ENCODE measurements at regions not wholly inside any gene's neighbourhood (a gene's known extent, or its start where the extent isn't known, plus 50 kb on each side); places are given as distances from the start of the nearest gene placed in this dataset.
A peak's percentile ranks its signal among the peaks of the same experiment; 100 is the strongest.
"Not testable (repeated sequence)": the region's sequence is repeated elsewhere in the genome, so short reads cannot be mapped to it uniquely, and the experiment has no call there.

DNA sequence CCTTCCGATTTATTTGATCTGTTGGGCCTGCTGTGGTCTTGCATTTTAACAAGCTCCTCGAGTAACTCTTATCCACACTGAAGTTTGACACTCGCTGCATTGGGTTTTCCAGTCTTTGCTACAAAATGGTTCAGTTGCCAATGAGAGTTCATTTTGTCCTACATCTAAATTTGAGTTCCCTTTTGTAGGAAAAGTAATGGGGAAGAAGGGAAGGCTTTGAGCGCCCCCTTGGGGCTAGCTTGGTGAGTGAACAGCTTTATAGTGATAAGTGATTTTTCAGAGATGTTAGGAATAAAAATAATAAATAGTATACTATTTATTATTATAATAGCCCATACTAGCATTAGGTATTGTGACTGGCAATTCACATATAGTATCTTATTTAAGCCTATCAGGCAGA, 89.9 kb upstream of the GNAQ start:
- DNase-seq: peak; percentile 2 to 38 (median 12)

- DNase-seq: no peak
Measured at GRCh38 chr9:78118742-78119473, 87.3 kb upstream of the GNAQ start.

DNA sequence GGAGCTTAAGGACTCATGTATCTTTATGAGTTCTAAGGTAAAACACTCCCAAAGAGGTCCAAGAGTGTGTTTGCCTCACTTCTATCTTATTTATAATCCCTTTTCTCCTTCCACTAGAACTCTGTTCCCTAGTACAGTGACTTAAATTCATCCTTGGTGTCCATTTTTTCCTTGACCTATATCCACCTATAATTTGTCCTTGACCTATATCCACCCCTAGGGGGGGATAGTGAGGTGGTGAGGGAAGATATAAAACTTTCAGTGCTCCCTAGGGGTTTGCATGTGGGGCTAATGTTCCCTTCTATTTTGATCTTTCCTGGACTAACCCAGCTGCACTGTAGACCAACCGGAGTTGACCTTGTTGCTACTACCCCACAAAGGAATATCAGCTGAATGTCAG, 83.5 kb upstream of the GNAQ start:
- DNase-seq: no peak

DNA sequence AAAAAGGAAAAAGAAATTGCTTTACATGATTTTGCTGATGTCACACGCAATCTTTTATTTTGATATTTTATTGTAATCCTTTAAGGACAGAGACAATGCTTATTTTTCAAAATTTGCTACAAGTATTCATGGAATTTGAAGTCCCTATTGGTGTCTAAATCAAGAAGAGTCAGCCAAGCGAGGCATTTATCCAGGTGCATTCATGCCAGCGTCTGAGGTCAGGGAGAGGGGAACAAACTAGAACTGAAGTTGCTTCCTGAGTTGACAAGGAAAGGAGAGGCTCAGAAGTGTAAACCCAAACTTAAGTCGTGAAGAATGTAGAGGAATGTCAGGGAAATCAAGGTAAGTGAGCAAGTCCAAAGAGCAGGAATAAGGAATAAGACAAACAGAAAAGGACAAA, 83.0 kb upstream of the GNAQ start:
- no peak for DNase-seq

DNA sequence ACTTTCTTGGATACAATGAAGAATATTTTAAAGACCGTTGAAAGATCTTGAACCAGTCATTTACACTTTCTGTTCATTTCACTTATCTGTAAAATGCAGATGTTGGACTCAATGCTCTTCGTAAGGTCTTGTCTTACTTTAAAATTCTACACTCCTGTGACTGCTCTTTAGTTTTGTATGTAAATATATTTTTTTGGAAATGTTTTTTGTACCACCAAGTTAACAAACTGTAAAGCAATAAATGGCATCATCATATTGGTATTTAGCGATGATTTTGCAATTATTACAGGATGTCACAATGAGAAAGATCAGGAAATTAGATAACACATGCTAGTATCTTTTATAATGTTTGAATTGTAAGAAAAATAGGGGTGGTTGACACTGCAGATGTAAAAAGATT, 80.8 kb upstream of the GNAQ start:
- DNase-seq: no peak

DNA sequence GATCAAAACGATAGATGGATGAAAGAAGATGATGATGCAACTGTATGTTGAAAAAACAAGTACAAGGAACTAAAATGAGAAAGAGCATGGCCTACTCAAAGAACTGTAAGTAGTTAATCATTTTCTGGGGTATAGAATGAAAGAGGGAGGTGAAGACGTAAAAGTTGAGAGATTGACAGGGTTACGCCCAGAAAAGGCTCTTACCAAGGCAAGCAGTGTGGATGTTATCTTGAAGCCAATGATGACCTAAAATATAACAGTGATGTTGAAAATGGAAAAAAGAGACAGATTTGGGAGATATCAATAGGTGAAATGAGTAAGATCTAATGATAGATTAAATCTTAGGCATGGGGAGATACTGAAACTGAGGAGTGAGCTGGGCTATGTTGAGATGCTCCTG, 80.4 kb upstream of the GNAQ start:
- no peak for DNase-seq

DNA sequence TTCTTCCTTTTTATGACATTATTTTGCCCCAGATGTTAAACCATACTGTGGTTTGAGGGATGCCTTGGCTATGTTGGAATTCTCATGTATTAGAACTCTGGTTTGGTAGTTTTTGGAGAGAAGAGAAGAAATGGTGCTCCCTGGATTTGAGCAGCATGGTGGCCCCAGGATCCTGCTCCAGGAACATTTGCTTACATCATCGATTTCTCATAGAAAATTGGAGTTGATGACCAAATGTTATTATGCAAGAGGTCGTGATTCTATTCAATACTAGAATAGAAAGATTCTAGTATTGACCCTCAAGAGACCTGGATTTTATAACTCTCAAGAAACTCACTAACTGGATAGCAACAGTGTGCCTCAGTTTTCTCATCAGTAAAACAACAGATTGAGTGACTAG, 77.5 kb upstream of the GNAQ start:
- no peak for DNase-seq

GRCh38 chr9:78106586-78106985, 75.0 kb upstream of the GNAQ start:
- not testable (repeated sequence) for DNase-seq

DNA sequence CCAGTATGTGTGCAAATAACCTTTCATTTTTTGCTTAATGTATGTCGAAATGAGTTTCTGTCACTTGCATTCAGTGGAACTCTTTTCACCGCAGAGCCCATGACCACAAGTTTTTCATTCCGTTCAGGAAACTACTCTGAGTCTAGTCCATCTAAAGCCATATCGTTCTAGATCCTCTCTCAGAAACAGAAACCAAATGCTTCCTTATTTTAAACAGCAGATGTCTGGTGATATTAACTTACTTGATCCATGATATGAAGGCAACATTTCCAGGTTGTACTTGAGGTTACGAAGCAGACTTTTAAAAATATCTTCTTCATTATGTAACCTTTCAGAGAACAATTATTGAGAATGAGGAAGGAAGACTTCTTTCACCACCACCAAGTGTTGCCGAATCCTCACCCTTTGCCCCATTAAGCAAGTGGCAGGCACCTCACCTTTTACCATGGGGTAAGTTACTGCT, 72.4 kb upstream of the GNAQ start:
- DNase-seq: no peak

GRCh38 chr9:78101247-78101646, 69.6 kb upstream of the GNAQ start:
- DNase-seq: no peak

GRCh38 chr9:78097541-78097940, 65.9 kb upstream of the GNAQ start:
- DNase-seq: no peak

GRCh38 chr9:78091731-78092130, 60.1 kb upstream of the GNAQ start:
- no peak for DNase-seq

DNA sequence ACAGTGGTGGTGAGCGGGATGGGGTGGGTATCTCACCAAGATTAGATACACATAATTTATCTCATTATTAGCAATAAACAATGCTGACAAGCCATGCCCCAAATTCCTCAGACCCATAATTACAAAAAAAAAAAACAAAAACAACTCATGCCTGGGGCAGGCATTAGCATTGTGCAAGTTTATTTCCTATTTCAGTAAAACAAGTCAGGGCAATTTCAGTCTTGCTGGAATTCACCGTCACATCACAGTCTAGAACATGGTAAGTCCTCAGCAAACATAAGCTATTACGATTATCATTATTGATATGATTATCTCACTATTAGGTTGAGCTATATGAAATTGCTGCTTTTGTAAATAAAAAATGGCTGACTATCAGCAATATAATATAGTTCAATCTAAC, 57.5 kb upstream of the GNAQ start:
- DNase-seq: no peak

DNA sequence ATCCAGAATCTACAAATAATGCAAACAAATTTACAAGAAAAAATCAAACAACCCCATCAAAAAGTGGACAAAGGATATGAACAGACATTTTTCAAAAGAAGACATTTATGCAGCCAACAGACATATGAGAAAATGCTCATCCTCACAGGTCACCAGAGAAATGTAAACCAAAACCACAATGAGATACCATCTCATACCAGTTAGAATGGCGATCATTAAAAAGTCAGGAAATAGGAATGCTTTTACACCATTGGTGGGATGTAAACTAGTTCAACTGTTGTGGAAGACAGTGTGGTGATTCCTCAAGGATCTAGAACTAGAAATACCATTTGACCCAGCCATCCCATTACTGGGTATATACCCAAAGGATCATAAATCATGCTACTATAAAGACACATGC, 56.6 kb upstream of the GNAQ start:
- DNase-seq: not testable (repeated sequence)
